ENCODE measurements at regions not wholly inside any gene's neighbourhood (a gene's known extent, or its start where the extent isn't known, plus 50 kb on each side); places are given as distances from the start of the nearest gene placed in this dataset.
A peak's percentile ranks its signal among the peaks of the same experiment; 100 is the strongest.

DNA sequence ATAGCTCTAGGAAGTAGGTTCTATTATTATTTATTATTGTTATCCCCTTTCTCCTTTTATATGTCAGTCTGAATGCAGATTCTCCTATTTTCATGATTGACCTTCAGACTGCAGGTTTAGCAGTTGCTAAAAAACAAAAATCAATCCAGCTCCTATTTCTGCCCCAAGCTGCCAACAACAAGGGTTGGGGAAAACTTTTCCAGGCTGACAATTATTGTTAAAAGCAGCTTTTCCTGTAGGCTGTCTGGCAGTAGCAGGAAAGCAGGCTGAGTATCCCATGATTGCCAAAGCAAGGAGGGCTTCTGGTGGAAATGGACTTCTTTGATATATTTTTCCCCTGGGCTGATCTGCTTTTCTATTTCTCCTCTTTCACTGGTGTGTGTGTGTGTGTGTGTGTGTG is 78.0 kb upstream of the CTLA4 start:
- DNase-seq = no peak

DNA sequence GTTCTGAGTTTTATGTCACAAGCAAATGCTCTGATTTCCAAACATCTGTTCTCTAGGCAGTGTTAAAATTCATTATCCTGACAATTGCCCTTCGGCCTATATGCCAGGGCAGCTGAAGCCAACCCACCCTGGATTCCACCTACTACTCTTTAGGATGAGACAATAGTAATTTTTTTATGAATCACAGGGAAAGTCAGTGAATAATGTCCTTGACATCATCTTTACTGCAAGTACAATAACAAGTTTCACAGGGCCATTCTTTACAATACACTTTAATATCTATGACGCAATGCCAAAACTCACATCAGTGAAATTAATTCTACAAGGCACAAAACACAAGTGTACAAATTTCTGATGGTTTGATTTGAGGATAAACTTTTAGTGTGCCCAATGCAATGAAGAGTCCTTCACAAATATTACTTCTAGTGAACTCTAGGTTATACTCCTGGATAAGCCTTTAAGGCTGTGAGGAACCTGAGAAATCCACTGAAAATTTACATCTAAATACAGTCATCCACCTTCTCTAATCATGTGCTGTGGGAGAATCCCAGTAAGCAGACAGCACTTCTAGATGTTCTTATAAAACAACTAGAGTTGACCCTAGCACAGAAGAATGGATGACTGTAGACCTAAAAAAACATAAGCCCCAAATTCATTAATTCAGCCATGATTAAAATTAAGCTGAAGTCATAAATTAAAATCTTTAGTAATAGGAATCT is 77.3 kb upstream of the CTLA4 start:
- no peak for DNase-seq

- no peak for DNase-seq
Measured at GRCh38 chr2:203796248-203797010, 71.1 kb upstream of the CTLA4 start.

- no peak for DNase-seq
Measured at GRCh38 chr2:203797276-203797675, 70.3 kb upstream of the CTLA4 start.

- no peak for DNase-seq
Measured at GRCh38 chr2:203797712-203798111, 69.9 kb upstream of the CTLA4 start.

- no peak for DNase-seq
Measured at GRCh38 chr2:203798296-203799087, 69.1 kb upstream of the CTLA4 start.

DNA sequence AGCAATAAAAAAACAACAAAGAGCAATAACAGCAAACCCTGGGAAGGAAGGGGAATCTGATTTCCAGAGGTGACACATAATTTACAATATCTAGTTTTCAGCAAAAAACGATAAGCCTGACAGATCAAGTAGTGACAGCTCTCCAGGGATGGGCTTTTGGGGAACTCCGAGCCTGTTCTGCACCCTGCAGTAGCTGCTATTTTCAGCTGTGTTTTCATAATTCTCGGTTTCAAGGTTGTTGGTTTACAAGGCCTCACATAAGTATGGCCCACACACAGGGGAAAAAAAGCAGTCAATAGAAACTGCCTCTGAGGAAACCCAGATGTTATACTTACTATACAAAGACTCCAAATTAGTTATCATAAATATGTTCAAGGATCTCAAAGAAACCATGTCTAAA is 67.7 kb upstream of the CTLA4 start:
- no peak for DNase-seq

- no peak for DNase-seq
Measured at GRCh38 chr2:203800783-203801182, 66.8 kb upstream of the CTLA4 start.

- DNase-seq = no peak
Measured at GRCh38 chr2:203802342-203803052, 65.1 kb upstream of the CTLA4 start.

- no peak for DNase-seq
Measured at GRCh38 chr2:203803053-203803429, 64.5 kb upstream of the CTLA4 start.

DNA sequence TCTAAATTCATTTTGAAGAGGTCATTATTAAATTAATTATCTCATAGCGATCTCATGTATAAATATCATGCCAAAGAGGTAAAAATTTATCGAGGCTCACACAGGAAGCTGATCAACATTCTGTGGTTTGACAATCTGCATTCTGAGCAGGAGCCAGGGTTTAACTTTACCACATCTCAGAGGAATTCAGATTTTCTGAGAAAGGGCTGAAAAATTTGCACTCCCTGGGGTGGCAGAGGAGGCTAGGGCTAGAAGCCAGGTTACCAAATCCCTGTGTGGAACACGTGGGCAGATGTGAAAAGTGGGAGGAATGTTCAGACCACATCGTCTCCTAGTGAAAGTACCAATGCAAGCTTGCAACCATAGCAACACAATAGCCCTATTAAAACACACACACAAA is 63.5 kb upstream of the CTLA4 start:
- DNase-seq = peak; percentile 43

- no peak for DNase-seq
Measured at GRCh38 chr2:203804764-203805485, 62.6 kb upstream of the CTLA4 start.

GRCh38 chr2:203805486-203805838 is 62.1 kb upstream of the CTLA4 start:
- no peak for DNase-seq

DNA sequence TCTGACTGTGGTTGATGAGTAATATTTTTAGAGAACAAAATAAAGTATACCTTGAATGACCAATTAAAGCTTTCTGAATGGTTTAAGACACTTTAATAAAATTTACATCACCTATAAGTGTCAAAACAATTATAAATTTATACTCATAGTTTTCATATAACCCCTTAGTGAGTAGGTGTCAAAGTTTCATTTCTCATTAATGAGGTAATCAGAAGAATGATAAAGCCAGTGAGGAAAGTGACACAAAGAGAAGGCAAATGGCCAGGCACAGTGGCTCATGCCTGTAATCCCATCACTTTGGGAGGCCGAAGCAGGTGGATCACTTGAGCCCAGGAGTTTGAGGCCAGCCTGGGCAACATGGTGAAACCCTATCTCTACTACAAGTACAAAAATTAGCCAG is 60.8 kb upstream of the CTLA4 start:
- no peak for DNase-seq

DNA sequence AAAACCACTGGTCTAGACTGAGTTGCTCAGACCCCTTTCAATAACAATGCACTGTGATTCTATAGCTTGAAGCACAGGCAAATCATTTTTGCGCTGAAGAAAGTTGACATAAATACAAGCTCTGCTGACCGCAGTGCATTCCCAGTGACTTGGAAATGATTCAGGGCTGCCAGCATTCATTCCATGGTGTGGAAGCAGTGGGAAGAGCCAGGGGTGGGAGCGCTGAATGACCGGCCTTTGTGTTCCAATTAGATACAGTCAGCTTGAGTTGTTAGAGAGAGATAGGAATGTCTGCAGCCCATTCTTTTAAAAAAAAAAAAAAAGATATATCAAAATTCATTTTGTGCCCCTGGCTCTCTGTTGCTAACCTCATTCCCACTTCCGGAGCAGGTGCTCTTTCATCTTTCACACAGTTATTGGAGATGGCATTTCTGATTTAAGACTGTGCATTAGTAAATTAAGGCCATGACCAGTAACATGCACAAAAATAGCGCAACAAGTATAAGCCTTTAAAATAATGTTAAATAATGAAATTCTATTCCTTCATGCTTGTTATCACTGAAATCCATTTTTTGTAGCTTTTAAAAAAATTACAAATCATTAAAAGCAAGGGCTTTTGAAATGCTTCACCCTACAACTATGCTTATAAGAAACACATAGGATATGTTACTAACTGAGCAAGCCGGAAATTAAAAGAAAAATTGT is 59.4 kb upstream of the CTLA4 start:
- peak; percentile 81 for DNase-seq

DNA sequence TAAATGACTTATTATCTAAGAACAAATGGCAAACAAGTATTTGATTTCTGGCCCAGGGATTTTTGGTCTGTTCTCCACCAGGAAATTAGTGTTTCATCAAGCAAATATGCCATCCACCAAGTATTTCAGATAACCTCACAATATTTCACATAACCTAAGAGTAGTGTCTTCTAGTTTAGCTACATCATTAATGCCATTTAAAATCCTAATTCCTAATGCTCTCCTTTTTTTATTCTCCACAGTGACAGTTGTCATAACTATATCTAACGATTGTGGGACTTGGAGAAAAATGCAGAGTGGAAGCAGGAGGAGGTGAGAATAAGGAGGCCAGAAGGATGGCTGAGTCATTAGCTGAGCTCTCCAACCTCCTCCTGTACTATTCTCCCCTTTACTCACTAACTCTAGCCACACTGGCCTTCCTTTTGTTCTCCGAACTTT is 58.5 kb upstream of the CTLA4 start:
- no peak for DNase-seq

- no peak for DNase-seq
Measured at GRCh38 chr2:203809991-203810510, 57.5 kb upstream of the CTLA4 start.

GRCh38 chr2:203811491-203812221 is 55.9 kb upstream of the CTLA4 start:
- DNase-seq = no peak

GRCh38 chr2:203812294-203813221 is 55.0 kb upstream of the CTLA4 start:
- DNase-seq = no peak
